Heart left ventricle (tissue), 13 donors: ENCODE measurements at regions not wholly inside any gene's neighbourhood (a gene's known extent, or its start where the extent isn't known, plus 50 kb on each side); places are given as distances from the start of the nearest gene placed in this dataset.

Experiments
- CTCF ChIP-seq, 12 donors: fragments of 200-600 bp; sonication (generic) in 4 of 12; IDR thresholded peaks; one replicate each; pipeline versions ENCODE4 v1.5.0 to v1.8.0; 2018 to 2022; ENCODE audit warnings: antibody characterized with exemption in 12 of 12, mild to moderate bottlenecking in 5 of 12
- POLR2A ChIP-seq, 2 donors: fragments of 450-650 bp; IDR thresholded peaks; one replicate each; pipeline ENCODE4 v1.6.1; 2017; ENCODE audit warnings: antibody characterized with exemption in 2 of 2, mild to moderate bottlenecking in 2 of 2, moderate library complexity in 2 of 2
- donor health status: ischemic (EF 13 %, LVEDD 7.1; RV severe dilation, severe dysfunction).
- donor health status: DM: no; HTN: yes; CAD: no.
- donor health status: DM: no; HTN: no; CAD: no.
- donor health status: ischemic (EF 25% LVEDD 6.9; RV normal size, moderate dysfunction).
- donor health status: ischemic (EF 25% LVEDD 5.7; RV mildly dilated, moderate dysfunction).
- donor health status: ischemic (EF 35%, LVEDD 5.7; RV mildly dilated, moderate dysfunction).
- donor health status: nonischemic (EF 11% LVEDD 7.7; RV severe dilation, severe dysfunction).
- donor health status: DM: yes; HTN: yes; CAD: no.
- donor health status: PGD.
- donor health status: ischemic (EF 29% LVEDD 5.4; RV normal size, mild dysfunction).
- donor health status: nonischemic (EF 23%, LVEDD 6.1; RV moderate dilation, normal function).

GRCh38 chr2:67055387-67056304 lies 341.5 kb upstream of the ETAA1 start:
- TF ChIP-seq CTCF (IDR thresholded peaks at IDR 0.05) (no peak), POLR2A (IDR thresholded peaks at IDR 0.05) (no peak)
